Spleen (tissue), 7 donors: ENCODE measurements at regions not wholly inside any gene's neighbourhood (a gene's known extent, or its start where the extent isn't known, plus 50 kb on each side); places are given as distances from the start of the nearest gene placed in this dataset.

ENCODE experiments used
- CTCF ChIP-seq, 11 experiments: fragments of 200-600 bp in 7 of 11; fragments of 450-650 bp in 4 of 11; sonication (generic) in 4 of 11; IDR thresholded peaks in 8 of 11; conservative IDR thresholded peaks in 3 of 11; 1 replicate in 7 of 11; 2 replicates in 4 of 11; pipeline versions ENCODE4 v1.4.0 to v1.8.0; 2016 to 2021; ENCODE audit warnings: antibody characterized with exemption in 11 of 11, inconsistent platforms in 4 of 11, mild to moderate bottlenecking in 1 of 11
- POLR2A ChIP-seq, 3 donors: fragments of 450-650 bp; IDR thresholded peaks; one replicate each; pipeline ENCODE4 v1.5.1; 2017; ENCODE audit warnings: antibody characterized with exemption in 3 of 3, mild to moderate bottlenecking in 1 of 3
- POLR2AphosphoS5 ChIP-seq, 3 donors: sonication (generic); formaldehyde crosslinking; IDR thresholded peaks; one replicate each; pipeline ENCODE4 v1.5.1; 2017; ENCODE audit warnings: antibody characterized with exemption in 3 of 3
- donor health status: DM: no; HTN: no; CAD: no; lungs with moderate emphysema.
- donor health status: DM: no; HTN: no; CAD: no.
- donor health status: DM: no; HTN: no; CAD: no.

GRCh38 chr4:170420255-170420693 lies 330.5 kb upstream of the AADAT start:
- TF ChIP-seq CTCF (IDR thresholded peaks at IDR 0.05 in 8 of 11, conservative IDR thresholded peaks at IDR 0.05 in 3 of 11), result no peak
- TF ChIP-seq POLR2A (IDR thresholded peaks at IDR 0.05), result no peak
- TF ChIP-seq POLR2AphosphoS5 (IDR thresholded peaks at IDR 0.05), result no peak
